ENCODE measurements at regions not wholly inside any gene's neighbourhood (a gene's known extent, or its start where the extent isn't known, plus 50 kb on each side); places are given as distances from the start of the nearest gene placed in this dataset.

DNA sequence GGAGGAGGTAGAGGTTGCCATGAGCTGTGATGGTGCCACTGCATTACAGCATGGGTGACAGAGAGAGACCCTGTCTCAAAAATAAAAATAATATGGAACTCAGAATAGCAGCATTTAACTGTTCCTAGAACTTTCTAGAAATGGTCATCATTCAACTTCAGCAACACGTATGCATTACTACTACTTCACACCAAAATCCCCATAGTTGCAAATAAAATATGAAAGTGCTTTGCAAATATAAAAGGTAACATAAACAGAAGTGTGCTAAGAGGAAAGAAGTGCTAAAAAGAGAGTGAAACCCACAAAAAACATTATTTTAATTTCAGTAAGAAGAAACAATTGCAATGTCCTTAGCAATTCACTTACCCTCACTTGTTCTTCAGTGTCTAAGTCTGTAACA lies 169.7 kb upstream of the NUDT4 start:
- TF ChIP-seq, protein P1, sequence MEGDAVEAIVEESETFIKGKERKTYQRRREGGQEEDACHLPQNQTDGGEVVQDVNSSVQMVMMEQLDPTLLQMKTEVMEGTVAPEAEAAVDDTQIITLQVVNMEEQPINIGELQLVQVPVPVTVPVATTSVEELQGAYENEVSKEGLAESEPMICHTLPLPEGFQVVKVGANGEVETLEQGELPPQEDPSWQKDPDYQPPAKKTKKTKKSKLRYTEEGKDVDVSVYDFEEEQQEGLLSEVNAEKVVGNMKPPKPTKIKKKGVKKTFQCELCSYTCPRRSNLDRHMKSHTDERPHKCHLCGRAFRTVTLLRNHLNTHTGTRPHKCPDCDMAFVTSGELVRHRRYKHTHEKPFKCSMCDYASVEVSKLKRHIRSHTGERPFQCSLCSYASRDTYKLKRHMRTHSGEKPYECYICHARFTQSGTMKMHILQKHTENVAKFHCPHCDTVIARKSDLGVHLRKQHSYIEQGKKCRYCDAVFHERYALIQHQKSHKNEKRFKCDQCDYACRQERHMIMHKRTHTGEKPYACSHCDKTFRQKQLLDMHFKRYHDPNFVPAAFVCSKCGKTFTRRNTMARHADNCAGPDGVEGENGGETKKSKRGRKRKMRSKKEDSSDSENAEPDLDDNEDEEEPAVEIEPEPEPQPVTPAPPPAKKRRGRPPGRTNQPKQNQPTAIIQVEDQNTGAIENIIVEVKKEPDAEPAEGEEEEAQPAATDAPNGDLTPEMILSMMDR (IDR thresholded peaks at IDR 0.05): no peak
- TF ChIP-seq POLR2A (IDR thresholded peaks at IDR 0.05): no peak

All from breast epithelium (tissue), 3 donors.